Islet of Langerhans (tissue), 1 donor: ENCODE measurements at regions not wholly inside any gene's neighbourhood (a gene's known extent, or its start where the extent isn't known, plus 50 kb on each side); places are given as distances from the start of the nearest gene placed in this dataset.

Experiments
- FAIRE-seq: peaks from one replicate; lab custom pipeline; 2011; peaks lifted over from hg19 to GRCh38; lab: Jason Lieb, UNC

DNA sequence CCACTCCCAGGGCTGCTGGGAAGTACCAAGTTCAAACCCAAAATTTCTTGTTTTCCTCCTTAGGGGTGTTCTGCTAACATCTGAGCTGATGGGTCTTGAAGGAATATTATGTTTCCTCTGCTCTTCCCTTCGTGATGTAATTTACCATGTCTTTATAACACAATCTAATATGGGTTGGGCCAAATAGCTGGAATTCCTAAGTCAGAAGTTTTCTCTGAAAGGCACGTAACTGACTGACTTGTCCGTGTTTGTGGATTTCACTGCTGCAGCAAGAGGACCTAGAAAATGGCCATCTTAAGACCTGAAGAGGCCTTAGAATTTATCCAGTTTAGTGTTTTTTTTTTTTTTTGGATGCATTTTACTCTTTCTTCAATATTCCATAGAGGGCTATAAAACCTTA lies 256.7 kb downstream of the DCDC2C start:
- FAIRE-seq: no peak

DNA sequence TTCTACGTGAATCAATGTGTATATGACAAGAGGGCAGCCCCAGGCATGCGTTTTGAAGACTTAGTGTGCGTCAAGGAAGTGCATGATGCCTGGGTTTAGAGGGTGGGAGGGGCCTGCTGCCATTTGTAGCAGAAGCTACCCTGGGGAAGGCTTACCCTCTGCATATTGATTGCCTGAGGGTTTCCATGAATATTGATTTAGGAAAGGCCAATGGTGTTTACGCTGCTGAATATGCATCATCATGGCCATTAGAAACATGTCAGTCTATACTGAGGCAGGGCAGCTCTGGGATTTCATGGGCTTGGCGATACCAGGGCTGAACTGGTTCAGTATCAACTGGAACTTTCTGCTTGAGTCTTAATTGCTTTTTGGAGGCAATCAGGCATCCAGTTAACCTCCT lies 259.3 kb downstream of the DCDC2C start:
- no peak for FAIRE-seq

DNA sequence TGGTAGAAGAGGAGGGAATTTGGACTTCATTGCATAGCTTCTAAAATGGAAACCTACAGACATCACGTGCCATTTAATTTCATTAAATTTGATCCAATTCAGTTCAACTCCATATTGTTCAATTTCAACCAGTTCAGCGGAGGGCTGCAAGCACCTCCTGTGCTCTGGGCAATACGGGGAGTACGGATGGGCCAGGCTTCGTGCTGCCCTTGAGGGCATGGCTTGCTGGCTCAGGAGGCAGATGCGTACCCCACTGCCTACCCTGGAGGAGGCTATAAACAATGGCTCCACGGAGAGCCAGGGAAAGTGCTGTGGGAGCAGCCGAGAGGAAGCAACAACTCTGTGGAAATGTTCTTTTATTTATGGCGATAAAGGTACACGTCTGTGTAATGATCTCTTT lies 261.8 kb downstream of the DCDC2C start:
- FAIRE-seq: no peak

DNA sequence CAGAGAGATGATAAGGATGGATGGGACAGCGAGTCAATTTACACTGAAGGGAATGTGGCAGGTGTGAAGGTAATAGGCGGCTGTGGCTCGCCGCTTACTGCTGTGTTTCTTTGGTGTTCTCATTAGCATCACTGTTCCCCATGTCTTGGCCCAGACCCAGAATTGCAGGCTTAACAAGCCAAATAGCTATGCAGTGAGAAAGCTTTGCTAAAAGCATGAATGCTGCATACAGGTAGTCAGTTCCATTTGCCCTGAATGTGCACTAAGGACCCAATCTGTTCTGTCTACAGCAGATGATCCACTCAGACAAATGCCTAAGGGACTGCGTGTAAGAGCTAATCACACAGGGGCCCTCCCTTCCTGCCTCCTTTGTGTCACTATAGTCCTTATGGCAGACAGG lies 262.6 kb downstream of the DCDC2C start:
- FAIRE-seq: no peak

DNA sequence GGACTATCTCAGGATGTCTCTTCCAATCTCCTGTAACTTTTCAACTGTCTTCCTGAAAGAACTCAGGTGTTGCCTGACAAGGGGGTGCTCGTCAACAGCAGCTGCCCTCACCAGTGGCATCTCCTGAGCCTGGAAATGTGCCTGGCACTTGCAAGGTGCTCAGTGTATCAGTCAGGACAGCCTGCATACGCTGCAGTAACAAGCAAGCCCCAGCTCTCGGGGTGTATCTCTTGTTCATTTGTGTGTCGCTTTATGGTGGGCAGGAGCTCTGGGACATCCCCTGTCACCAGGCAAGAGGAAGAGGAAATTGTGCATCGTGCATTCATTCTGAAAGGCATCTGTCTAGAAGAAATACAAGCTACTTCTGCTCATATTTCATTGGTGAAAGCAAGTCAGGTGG lies 263.1 kb downstream of the DCDC2C start:
- no peak for FAIRE-seq

DNA sequence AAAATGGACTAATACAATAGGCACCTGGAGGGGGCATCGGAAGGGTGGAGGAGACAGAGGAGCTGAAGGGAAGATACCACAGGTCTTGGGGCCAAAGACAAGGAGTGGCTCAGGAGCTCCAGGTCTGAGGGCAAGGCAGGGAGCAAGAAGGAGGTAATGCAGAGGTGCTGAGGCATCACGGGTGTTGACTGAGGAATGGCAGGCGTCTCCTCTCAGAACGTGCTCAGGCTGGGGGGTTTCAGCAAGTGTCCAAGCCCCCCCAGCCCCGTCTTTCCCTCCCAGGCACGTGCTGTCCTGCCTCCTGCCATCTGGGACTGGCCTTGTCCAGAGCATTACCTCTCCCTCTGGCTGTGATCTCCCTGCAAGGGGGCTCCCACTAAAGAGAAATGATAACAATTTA lies 265.4 kb downstream of the DCDC2C start:
- no peak for FAIRE-seq

DNA sequence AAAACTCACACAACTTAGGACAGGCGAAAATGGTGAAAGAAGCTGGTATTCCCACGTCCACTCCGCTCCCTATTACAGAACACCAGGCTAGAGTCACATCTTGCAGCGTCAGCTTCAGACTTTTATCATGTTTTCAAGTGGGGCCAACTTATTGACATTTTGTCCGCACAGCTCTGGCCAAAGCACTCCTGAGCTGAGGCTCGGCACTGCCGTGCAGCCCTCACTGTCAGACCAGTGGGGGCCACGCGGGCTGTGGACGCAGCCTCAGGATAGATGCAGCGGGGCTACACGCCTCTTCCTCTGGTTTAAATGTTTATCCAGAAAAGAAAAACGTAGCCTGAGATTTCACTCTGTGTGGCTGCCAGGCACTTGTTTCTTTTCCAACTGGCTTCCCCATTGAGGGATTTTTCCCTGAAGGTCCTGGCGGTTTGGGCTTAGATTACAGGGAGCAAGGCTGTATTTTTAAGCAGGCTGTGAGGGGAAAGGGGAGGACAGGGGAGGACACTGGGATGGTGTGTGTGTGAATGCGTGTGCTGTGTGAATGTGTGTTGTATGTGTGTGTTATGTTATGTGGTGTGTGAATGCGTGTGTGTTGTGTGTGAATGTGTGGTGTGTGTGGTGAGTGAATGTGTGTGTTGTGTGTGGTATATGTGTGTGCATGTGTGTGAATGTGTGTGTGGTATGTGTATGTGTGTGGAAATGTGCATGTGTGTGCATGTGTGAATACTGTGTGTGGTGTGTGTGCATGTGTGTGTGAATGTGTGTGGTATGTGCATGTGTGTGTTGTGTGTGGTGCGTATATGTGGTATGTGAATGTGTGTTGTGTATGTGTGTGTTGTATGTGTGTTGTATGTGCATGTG lies 267.6 kb downstream of the DCDC2C start:
- FAIRE-seq: no peak

DNA sequence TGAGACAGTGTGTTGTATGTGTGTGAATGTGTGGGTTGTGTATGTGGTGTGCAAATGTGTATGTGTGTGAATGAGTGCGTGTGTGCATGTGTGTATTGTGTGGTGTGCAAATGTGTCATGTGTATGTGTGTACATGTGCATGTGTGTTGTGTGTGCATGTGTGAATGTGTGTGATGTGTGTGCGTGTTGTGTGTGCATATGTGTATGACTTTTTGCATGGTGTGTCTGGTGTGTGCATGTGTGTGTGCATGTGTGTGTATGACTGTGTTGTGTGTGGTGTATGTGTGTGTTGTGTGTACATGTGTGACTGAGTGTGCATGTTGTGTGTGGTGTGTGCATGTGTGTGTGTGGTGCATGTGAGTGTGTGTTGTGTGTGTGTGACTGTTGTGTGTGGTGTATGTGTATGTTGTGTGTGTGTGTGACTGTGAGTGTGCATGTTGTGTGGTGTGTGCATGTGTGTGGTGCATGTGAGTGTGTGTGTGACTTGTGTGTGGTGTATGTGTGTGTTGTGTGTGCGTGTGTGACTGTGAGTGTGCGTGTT lies 268.3 kb downstream of the DCDC2C start:
- FAIRE-seq: no peak

DNA sequence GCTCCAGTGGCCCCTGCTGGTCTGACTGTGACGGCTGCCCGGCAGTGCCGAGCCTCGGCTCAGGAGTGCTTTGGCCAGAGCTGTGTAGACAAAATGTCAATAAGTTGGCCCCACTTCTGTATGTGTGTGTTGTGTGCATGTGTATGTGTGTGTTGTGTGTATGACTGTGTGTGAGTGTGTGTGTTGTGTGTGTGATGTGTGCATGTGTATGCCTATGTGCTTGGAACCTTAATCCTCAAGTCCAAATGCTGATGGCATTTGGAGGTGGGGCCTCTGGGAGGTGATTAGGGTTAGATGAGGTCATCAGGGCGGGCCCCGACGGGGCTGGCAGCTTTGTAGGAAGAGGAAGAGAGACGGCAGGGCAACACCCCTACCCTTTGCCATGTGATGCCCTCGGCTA lies 269.0 kb downstream of the DCDC2C start:
- FAIRE-seq: no peak

DNA sequence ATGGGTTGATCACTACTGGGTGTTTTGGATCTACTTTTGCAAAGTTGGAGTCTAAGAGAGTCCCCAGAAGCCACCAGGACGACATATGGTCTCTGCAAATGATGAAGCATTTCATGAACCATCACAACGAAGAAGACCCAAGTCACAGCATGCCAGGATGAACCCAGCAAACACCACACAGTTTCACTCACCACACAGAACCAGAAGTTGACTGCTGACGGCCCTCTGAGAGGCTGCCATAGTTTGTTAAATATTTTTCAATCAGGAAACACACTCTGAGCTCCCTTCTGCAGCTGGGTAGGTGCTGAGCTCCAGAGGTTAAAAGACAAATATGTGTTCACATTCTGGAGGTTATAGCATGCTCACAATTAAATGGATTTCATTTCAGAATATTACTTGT lies 271.4 kb downstream of the DCDC2C start:
- no peak for FAIRE-seq

DNA sequence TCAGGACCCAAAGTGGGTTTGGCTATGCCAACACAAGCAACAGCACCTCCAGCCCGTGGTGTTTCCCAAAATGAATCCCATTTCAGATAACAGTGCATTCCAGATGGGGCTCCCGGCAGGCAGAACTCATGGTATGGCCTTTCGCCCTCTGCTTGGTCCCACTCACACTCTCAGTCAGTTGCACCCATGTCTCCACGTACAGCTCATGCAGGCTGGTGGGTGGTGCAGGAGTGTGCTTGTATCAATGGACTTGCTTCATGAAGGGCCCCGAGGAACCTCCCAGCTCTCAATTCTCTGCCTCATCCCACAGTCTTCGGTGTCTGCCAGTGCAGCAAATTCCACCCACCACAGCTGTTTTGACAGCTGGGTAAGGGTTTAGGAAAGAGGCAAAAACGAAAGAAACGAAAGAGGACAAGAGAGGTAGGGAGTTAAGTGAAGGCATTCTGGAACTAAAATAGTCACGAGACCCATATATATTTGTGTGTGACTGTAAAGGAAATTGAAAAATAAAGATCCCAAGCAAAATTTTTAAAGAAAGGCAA lies 278.1 kb downstream of the DCDC2C start:
- no peak for FAIRE-seq

DNA sequence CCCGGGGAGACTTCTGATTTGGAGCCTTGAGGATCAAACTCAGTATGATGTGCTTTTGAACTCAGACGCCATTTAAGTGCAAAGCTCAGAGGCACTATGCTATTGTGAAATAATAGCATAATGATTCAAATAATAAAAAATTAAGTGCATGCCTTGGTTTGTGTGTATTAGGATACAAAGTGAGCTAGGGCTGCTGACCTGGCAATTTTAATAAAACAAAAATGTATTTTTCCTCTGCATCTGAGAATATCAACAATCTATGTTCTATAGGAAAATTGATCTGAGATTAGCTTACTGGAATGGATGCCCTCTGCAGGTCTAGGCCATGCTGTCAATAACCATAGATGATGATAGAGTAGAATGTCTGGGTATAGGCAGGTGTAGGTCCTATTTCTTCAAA lies 278.8 kb downstream of the DCDC2C start:
- FAIRE-seq: no peak

DNA sequence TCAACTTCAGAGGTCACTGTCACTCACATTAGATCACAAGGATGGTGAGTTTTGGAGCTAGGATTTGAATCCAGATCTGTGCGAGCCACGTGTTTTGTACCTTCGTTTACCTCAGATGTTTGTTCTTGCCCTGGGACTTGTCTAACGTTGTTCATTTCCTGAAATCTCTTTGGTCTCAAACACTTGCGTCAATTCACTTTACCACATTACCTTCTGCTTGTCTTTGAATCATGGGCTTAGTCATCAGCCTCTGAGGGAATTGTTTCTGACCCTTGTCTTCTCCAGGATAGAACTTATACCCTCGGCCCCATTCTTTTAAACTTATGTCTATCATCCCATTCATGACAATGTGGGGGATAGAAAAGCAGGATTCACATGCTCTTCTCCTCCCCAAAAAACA lies 282.7 kb downstream of the DCDC2C start:
- no peak for FAIRE-seq

DNA sequence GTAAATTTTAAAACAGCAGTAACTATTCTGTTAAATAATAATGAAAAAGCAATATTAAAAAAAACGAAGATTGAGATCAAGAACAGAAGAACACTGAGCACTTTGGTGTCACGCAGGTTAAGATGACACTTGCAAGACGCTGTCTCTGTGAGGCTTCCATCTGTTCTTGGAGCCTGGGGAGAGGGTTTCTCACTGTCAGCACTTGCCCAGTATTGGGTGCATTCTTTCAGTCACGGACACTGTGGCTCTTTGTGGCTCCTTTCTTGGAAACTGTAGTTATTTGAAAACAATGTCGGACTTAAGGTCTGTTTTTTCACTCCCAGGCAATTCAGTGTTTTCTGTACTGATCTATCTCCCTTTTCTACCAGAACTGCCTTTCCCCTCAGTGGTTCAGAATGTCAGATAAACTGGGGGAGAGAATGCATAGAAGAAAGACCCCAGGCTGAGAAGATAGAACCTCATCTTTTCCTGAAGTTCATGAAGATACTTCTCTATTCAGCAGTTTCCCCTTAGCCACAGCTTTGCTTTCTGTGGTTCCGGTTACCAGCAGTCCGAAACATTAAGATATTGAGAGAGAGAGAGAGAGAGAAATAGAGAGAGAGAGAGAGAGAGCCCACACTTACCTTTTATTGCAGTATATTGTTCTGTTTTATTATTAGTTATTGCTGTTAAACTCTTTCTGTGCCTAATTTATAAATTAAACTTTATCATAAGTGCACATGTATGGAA lies 283.3 kb downstream of the DCDC2C start:
- no peak for FAIRE-seq

DNA sequence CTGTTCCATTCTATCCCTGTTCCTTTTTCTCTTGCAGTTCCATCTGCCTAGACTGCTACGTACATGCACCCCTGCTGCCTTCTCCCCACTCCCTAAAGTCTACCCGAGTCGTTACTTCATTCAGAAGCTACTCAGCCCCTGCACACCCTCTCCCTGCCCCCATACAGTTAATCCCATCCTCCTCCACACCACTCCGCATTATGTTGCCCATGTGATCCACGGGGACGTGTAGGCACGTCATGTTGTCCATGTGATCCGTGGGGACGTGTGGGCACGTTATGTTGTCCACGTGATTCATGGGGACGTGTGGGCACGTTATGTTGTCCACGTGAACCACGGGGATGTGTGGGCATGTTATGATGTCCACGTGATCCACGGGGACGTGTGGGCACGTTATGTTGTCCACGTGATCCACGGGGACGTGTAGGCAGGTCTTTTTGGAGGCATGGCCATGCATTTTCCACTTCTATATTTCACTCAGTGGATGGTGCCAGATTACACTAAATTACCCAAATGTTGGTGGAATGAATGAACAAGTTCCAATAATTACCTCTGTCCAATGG lies 299.5 kb downstream of the DCDC2C start:
- FAIRE-seq: no peak

DNA sequence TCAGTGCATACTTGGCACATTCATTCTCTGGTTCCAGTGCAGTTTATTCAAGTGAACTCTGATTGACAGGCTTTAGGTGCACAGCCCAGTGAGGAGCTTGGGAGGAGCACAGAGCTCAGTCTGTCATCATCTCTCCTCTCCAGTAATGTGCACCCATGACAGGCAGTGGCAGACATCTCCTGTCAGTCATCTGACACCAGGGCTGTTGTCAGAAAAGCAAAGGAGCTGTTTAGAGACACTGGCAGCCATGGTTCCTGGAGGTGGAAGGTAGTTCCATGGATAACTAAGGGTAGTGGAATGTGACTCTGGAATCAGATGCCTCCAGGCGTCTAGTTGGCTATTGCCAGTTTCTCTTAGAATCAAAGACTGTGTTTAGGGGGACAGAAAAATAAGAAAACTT lies 308.8 kb downstream of the DCDC2C start:
- no peak for FAIRE-seq

DNA sequence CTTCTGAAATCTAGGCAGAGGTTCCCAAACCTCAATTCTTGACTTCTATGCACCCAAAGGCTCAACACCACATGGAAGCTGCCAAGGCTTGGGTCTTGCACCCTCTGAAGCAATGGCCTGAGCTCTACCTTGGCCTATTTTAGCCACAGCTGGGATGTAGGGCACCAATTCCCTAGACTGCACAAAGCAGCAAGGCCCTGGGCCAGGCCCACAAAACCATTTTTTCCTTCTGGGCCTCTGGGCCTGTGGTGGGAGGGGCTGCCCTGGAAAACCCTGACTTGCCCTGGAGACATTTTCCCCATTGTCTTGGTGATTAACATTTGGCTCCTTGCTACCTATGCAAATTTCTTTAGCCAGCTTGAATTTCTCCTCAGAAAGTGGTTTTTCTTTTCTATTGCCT lies 315.2 kb downstream of the DCDC2C start:
- FAIRE-seq: no peak

DNA sequence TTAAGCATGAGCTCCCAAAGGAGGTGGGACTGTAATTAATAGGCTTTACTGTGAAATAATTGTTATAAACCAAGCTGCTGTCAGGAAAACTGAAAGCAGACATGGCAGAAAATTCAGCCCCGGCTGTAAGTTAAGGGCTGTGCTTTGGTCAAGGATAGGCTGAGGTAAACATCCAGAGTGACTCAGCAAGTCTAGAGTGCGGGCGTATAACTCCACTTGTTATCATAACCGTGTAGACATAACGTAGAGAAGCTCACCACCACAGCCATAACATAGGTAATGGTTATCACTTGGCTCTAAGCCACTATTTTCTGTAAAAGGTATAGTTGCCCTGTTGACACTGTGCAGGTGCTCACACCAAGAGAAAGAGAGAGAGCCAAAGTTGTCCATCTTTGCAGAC lies 316.8 kb downstream of the DCDC2C start:
- FAIRE-seq: no peak

DNA sequence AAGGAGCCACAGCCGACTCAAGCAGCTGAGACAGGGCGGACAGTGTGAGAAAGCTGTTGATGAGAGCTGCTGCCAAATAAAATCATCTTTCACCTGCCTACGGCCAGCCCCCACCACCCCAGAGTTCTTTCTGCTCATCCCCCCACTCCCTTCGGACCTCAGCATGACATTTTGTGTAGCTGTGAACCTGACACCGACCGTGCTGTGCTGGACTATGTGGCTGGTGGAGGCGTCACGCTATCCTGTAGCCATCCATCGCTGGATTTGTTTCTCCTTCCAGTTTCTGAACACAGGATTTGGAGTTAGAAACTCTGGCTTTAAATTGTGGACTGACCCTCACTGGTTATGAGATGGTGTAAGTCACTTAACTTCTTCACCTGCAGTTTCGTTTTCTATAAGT lies 317.3 kb downstream of the DCDC2C start:
- no peak for FAIRE-seq

DNA sequence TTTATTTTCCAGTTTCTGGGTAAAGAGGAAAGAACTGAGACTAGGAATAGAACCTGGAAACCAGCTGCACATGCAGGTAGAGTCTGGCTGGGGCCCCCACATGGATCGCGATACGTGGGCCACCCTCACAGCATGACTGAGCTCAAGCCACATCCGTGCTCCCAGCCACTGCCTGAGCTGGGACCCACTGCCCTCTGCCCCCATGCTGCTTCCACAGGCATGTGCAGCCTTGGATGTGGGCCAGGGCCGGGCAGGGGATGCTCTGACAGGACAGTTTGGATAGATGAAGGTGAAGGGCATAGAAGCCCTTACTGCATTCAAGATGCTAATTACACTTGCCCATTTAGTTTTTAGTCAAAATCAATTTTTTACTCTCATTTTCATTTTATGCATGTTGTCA lies 321.2 kb downstream of the DCDC2C start:
- FAIRE-seq: no peak

DNA sequence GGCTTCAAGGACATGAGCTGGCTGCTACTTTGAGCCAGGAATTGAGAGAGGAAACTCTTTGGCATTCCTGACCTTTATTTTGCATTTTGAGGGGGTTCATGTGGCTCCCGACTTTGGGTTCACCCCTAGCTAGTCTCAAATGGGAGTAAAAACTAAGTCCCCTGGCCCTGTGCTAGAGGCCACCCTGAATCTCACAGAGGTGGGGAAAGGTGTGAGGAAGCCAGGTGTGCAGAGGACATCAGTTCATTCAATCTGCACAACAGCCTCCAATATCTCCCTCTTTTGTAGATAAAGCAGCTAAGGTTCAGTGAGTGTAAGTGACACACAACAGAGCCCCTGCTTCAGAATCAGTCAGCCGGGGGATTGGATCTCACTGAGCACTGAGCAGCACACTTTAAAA lies 325.7 kb downstream of the DCDC2C start:
- FAIRE-seq: no peak

DNA sequence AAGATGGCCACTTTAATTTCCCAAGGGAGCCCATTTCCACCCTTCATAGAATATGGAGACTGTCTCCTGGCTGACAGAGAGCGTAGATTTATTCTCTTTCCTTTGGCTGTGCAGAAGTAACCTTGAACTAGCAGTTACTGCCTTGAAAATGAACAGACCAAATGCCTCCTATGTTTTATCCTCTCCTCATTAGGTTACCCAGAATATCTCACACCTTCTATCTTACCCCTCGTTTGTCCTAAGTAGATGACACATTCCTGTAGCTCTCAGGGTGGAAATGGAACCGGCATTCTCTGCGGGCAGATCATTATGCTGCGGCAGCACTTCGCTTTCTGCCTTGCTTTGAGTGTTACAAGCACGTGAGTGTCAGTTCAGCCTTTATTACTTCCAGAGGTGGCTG lies 336.5 kb downstream of the DCDC2C start:
- no peak for FAIRE-seq
